Breast epithelium (tissue), 3 donors: ENCODE measurements at regions not wholly inside any gene's neighbourhood (a gene's known extent, or its start where the extent isn't known, plus 50 kb on each side); places are given as distances from the start of the nearest gene placed in this dataset.

Experiments
- CTCF ChIP-seq, 3 donors: fragments of 450-650 bp; IDR thresholded peaks; one replicate each; pipeline ENCODE4 v1.5.1; 2016 to 2017; ENCODE audit warnings: antibody characterized with exemption in 3 of 3, mild to moderate bottlenecking in 3 of 3, moderate library complexity in 3 of 3
- POLR2A ChIP-seq: fragments of 450-650 bp; IDR thresholded peaks from one replicate; pipeline ENCODE4 v1.6.1; 2016; ENCODE audit warnings: antibody characterized with exemption, mild to moderate bottlenecking, moderate library complexity
- POLR2AphosphoS5 ChIP-seq, 3 donors: sonication (generic); formaldehyde crosslinking; IDR thresholded peaks; one replicate each; pipeline ENCODE4 v1.6.1; 2017; ENCODE audit warnings: antibody characterized with exemption in 3 of 3

GRCh38 chr15:45810201-45810600 is 175.4 kb downstream of the SQOR start:
- no peak for TF ChIP-seq CTCF (IDR thresholded peaks at IDR 0.05)
- TF ChIP-seq POLR2A, result no peak
- TF ChIP-seq POLR2AphosphoS5 (IDR thresholded peaks at IDR 0.05), result no peak
